ENCODE measurements at regions not wholly inside any gene's neighbourhood (a gene's known extent, or its start where the extent isn't known, plus 50 kb on each side); places are given as distances from the start of the nearest gene placed in this dataset.

- Histone ChIP-seq H3F3A (ENCODE audit: insufficient read depth, low read length) (no peaks in the 10 kb centered on the region), H3K9me3 (replicated peaks; ENCODE audit: insufficient read depth, low read length) (no peaks in the 10 kb centered on the region), H3K9ac (ENCODE audit: low read length) (no peak overlapping the region), H3K27me3 (replicated peaks; ENCODE audit: insufficient read depth, low read length) (no peaks in the 10 kb centered on the region), H3K4me3 (ENCODE audit: low read length) (no peak overlapping the region), H3K9me2 (replicated peaks; ENCODE audit: insufficient read depth, low read length) (no peaks in the 10 kb centered on the region), H3K79me2 (ENCODE audit: low read length) (no peaks in the 10 kb centered on the region), H3K4me1 (ENCODE audit: low read length) (no peaks in the 10 kb centered on the region), H3K36me3 (replicated peaks; ENCODE audit: insufficient read depth, low read length) (no peaks in the 10 kb centered on the region), H3K27ac (ENCODE audit: low read length) (no peak overlapping the region), H4K20me1 (ENCODE audit: insufficient read depth, low read length) (no peaks in the 10 kb centered on the region), H3K4me2 (ENCODE audit: low read depth, low read length) (no peak overlapping the region), H2AFZ (ENCODE audit: low read length) (no peak overlapping the region)
- no peak for DNase-seq
- TF ChIP-seq EZH2 (optimal IDR thresholded peaks at IDR 0.05; ENCODE audit: low read depth, low read length), result no peak
- no peak for TF ChIP-seq EZH2phosphoT487 (IDR thresholded peaks at IDR 0.05; ENCODE audit: low read length)
- TF ChIP-seq CTCF (IDR thresholded peaks at IDR 0.05; ENCODE audit: low read length), result no peak
Measured at GRCh38 chr6:147105786-147106185, 98.4 kb upstream of the STXBP5 start.

DNA sequence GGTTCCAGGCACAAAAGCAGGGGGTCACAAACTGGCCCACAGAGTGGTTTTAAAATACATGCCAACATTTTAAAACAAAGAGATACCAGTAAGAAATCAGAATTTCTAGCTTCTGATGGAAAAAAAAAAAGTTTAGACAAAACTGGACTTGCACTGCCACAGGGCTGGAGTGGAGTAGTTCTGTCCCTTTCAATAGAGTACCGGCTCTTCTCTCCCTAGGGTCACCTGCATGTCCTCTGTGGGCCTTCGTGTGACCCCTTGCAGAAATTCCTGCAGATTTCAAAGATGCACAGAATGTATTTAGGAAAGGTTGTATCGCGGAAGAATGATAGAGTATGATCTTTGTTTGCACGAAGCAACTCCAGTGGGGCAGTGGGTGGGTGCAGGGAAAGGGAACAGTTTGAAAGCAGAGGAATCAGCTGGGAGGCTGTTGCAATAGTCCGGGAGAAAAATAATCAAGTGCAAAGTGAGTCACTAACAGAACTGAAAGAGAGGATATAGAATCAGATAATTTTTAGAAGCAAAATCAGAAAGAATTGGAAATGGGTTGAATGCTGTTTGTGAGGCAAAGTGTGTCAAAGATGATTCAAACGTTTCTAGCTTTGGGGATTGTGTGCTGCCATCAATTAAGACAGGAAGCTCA, 97.3 kb upstream of the STXBP5 start:
- no peak overlapping the region for H3K4me2 ChIP-seq (ENCODE audit: low read depth, low read length)
- H3K27ac ChIP-seq (ENCODE audit: low read length), result no peak overlapping the region
- no peaks in the 10 kb centered on the region for H3K36me3 ChIP-seq (replicated peaks; ENCODE audit: insufficient read depth, low read length)
- H3K27me3 ChIP-seq (replicated peaks; ENCODE audit: insufficient read depth, low read length), result no peaks in the 10 kb centered on the region
- H3K79me2 ChIP-seq (ENCODE audit: low read length), result no peaks in the 10 kb centered on the region
- no peak for DNase-seq
- no peak overlapping the region for H2AFZ ChIP-seq (ENCODE audit: low read length)
- H4K20me1 ChIP-seq (ENCODE audit: insufficient read depth, low read length), result no peaks in the 10 kb centered on the region
- H3K9me3 ChIP-seq (replicated peaks; ENCODE audit: insufficient read depth, low read length), result no peaks in the 10 kb centered on the region
- H3K4me3 ChIP-seq (ENCODE audit: low read length), result no peak overlapping the region
- TF ChIP-seq EZH2phosphoT487 (IDR thresholded peaks at IDR 0.05; ENCODE audit: low read length), result no peak
- TF ChIP-seq EZH2 (optimal IDR thresholded peaks at IDR 0.05; ENCODE audit: low read depth, low read length), result no peak
- no peak for TF ChIP-seq CTCF (IDR thresholded peaks at IDR 0.05; ENCODE audit: low read length)
- H3F3A ChIP-seq (ENCODE audit: insufficient read depth, low read length), result no peaks in the 10 kb centered on the region
- H3K4me1 ChIP-seq (ENCODE audit: low read length), result no peaks in the 10 kb centered on the region
- H3K9me2 ChIP-seq (replicated peaks; ENCODE audit: insufficient read depth, low read length), result no peaks in the 10 kb centered on the region
- H3K9ac ChIP-seq (ENCODE audit: low read length), result no peak overlapping the region

- Histone ChIP-seq H3K36me3 (replicated peaks; ENCODE audit: insufficient read depth, low read length) (no peaks in the 10 kb centered on the region), H2AFZ (ENCODE audit: low read length) (no peak overlapping the region), H3K9me2 (replicated peaks; ENCODE audit: insufficient read depth, low read length) (no peaks in the 10 kb centered on the region), H3K9me3 (replicated peaks; ENCODE audit: insufficient read depth, low read length) (no peaks in the 10 kb centered on the region), H3K9ac (ENCODE audit: low read length) (no peak overlapping the region), H3K4me1 (ENCODE audit: low read length) (no peaks in the 10 kb centered on the region), H3F3A (ENCODE audit: insufficient read depth, low read length) (no peaks in the 10 kb centered on the region), H3K27ac (ENCODE audit: low read length) (no peak overlapping the region), H4K20me1 (ENCODE audit: insufficient read depth, low read length) (no peaks in the 10 kb centered on the region), H3K27me3 (replicated peaks; ENCODE audit: insufficient read depth, low read length) (no peaks in the 10 kb centered on the region), H3K4me3 (ENCODE audit: low read length) (no peak overlapping the region), H3K4me2 (ENCODE audit: low read depth, low read length) (no peak overlapping the region), H3K79me2 (ENCODE audit: low read length) (no peaks in the 10 kb centered on the region)
- TF ChIP-seq CTCF (IDR thresholded peaks at IDR 0.05; ENCODE audit: low read length) (no peak), EZH2phosphoT487 (IDR thresholded peaks at IDR 0.05; ENCODE audit: low read length) (no peak), EZH2 (optimal IDR thresholded peaks at IDR 0.05; ENCODE audit: low read depth, low read length) (no peak)
- no peak for DNase-seq
Measured at GRCh38 chr6:147108259-147108910, 95.8 kb upstream of the STXBP5 start.

Data from MM.1S (cell line).